ENCODE measurements at regions not wholly inside any gene's neighbourhood (a gene's known extent, or its start where the extent isn't known, plus 50 kb on each side); places are given as distances from the start of the nearest gene placed in this dataset.
"Not testable (repeated sequence)": the region's sequence is repeated elsewhere in the genome, so short reads cannot be mapped to it uniquely, and the experiment has no call there.

DNA sequence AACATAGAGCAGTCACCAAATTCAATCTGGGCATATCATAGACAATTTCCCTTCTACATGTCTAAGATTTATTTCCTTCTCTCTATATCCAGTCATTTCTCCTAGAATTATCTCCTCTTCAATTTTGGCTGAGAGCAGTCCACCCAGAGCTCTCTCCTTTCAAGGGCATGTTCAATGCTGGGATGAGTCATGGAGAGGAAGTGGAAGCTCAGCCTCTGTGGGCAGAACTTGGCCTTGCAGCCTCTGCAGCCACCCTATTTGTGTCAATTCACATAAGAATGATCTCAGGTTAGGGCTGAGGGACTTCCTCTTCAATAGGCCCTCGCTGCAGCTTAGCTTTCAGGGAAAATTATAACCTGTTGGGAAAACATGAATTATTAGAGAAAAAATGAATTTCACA is 560.8 kb downstream of the POM121L12 start:
- DNase-seq: no peak

DNA sequence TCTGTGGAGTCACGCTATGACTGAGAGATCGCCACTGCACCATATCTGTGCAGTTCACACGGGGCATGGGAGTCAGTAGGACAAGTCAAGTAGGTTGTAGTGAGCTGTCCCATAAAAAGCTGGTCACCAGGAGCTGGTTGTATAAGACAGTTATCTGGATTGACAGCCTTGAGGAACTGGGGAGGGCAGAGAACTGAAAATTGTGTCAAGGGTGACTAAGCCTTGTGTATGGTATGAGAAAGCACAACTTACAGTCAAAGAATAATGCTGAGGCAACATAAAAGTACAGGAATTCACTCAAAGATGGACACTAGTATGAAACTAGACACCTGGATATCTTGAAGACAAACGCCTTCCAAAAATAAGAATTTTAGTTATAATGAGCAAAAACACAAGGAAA is 564.9 kb downstream of the POM121L12 start:
- no peak for DNase-seq

DNA sequence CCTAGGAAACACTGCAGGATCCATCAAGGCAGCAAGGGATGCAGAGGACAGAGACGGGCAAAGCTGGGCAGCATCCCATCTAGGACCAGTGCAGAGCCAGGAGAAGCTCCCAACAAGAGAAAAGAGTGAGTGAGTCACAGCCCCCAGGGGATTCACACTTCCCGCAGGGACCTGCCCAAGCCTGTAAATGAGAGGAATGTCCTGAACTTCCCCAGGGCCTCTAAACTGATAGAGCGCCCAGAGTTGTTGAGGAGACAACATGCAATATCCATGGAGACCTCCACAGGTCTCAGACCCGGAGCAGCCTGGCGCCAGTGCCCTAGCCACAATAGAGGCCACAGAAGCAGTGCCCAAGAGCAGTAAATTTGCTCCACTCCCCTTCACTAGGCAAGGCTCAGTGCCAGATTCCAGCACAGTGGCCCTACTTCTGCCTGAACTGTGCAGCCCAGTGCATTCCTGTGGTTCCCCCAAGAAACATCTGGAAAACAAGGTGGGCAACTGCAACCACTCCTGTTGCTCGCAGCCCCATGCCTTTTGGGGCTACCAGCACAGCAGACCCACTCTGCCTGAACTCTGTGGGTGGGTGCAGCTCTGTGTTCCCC is 567.5 kb downstream of the POM121L12 start:
- DNase-seq: no peak

DNA sequence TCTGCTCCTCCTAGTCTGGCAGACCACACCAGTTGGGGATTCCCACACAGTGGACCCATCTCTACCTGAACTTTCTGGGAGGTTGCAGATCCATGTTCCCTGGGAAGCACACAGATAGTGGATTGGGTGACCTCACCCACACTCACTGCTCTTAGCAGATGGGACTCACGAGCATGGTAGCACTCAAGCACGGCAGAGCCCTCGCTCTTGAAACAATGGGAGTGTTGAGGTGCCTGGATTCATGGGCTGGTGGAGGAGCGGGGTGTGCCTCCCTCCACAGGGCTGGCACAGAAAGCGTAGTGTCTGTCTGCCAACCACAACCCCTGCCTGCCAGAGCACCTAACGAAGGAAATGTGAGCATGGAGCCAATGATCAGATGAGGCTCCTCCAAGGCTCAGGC is 568.0 kb downstream of the POM121L12 start:
- no peak for DNase-seq

DNA sequence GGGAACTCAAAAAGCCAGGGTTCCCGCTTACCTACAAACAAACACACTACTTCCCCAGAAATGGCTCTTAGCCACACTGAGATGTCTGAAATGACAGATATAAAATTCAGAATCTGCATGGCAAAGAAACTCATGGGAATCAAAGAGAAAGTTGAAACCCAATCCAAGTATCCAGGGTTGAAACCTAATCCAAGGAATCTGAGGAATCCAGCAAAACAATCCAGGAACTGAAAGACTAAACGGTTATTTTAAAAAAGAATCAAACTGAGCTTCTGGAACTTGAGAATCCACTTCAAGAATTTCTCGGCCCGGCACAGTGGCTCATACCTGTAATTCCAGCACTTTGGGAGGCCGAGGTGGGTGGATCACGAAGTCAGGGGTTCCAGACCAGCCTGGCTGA is 568.8 kb downstream of the POM121L12 start:
- no peak for DNase-seq

DNA sequence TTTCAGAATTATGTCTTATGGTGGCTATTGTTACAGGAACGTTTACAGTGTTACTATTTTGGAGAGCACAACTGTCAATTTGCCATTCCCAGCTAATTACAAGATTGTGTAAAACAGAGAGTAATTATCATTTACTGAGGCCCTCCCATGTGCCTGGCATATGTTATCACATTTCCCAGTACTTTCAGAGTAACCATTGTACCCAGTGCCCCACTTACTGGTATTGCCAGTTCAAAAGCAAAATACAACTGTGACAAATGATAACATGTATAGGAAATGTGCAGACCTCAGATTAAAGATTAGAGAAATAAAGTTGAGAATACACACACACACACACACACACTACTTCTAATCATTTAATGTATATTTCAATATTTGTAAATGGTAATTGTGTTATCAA is 572.5 kb downstream of the POM121L12 start:
- DNase-seq: no peak

DNA sequence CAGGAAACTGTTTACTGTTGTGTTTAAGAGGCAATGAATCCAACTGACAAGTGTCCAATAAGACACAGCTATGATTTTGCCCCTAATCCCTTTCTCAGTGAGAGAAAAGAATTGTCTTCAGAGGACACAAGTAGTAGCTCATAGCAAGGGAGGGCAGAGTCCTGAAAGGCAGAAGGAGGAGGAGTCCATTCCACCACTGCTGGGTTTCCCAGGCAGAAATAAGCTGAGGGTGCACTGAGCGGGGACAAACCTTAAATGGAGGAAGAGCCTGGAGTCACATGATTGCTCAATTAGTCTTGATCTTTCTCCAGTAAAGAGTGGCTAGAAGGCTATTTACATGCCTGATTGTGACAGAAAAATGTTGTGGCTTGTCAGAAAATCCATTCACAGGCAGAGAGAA is 573.8 kb downstream of the POM121L12 start:
- no peak for DNase-seq

DNA sequence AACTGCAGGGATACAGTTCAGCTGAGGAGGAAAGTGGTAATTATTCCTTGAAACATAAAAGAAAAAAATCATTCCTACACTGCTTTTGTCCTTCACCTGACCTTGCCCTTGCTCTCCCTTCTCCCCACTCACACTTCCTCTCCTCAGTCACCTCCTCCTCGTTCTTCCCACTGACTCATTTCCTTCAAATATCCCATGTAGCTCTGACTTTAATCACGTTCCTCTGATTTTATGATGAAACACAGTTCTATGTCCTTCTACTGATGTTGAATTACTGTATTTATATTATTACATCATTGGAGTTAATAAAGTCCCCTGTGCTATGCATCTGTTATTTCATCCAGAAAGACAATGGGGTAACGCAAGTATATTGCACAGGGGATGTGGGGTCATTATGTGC is 575.6 kb downstream of the POM121L12 start:
- no peak for DNase-seq

DNA sequence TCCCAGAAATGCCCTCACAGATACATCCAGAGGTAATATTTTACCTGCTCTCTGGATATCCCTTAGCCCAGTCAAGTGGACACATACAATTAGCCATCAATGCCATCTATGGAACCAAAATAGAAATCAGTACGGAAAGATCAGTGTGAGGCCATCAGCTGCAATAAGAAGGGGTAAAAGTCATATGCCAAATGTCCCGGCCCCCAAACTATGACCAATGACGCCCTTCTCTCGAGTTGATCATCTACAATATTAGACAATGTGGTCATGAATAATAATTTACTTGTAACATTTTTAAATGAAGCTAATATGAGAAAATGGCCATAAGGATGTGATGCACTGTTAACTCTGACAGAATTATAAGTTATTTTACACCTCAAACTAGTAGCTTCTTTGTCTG is 588.9 kb downstream of the POM121L12 start:
- DNase-seq: no peak

DNA sequence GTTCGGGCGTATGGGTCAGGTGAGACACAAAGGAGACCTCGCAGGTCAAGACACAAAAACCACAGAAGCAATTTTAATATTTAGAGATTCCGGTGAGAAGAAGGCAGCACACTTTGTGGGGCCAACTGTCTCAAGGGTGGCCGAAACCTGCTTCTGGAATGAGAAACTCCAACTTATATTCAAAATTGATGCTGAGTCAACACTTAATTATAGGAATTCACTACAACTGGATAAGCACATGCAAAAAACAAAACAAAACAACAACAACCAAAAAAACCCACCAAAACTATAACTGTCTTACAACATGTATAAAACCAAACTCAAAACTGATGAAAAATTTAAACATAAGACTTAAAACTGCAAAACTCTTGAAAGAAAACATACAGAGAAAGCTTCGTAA is 593.3 kb downstream of the POM121L12 start:
- no peak for DNase-seq

DNA sequence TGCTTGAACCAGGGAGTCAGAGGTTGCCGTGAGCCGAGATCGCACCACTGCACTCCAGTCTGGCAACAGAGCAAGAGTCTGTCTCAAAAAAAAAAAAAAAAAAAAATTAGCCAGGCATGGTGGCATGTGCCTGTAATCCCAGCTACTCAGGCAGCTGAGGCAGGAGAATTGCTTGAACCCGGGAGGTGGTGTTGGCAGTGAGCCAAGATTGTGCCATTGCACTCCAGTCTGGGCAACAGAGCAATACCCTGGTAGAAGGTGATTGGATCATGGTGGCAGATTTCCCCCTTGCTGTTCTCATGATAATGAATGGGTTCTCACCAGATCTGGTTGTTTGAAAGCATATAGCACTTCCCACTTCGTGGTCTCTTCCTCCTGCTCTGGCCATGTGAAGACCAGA is 599.8 kb downstream of the POM121L12 start:
- DNase-seq: not testable (repeated sequence)

DNA sequence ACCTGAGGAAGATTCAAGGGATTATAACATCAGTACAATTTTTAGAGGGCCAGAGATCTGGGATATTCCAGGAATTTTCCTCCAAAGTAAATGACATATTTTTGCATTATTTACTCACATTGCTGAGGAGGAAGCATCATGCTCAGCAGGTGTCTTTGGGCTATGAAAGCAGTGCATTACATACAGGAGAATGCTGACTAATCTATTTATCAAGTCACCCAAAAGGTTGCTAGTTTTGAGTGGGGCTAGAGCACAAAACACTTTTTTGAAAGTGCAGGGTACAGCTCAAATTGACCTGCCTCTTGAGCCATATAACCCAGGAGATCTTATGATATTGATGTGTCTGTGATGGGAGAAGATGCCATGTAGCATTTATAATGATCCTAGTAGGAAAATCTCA is 603.1 kb downstream of the POM121L12 start:
- no peak for DNase-seq

DNA sequence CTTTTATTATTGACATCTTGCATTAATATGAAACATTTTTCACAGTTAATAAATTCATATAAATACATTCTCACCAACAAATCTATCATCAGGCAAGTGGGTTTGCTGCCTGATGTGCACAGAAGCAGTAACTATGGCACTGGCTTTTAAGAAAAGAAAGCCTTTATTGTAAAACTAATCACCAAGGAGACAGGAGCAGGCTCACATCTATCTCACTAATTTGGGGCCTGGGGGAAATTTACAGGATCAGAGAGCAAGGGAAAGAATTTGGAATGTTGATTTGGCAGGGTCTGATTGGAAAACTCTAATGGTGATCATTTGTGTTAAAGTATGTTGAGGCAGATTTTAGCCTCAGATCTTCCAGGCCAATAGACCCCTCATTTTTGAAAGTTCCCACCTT is 605.7 kb downstream of the POM121L12 start:
- no peak for DNase-seq

DNA sequence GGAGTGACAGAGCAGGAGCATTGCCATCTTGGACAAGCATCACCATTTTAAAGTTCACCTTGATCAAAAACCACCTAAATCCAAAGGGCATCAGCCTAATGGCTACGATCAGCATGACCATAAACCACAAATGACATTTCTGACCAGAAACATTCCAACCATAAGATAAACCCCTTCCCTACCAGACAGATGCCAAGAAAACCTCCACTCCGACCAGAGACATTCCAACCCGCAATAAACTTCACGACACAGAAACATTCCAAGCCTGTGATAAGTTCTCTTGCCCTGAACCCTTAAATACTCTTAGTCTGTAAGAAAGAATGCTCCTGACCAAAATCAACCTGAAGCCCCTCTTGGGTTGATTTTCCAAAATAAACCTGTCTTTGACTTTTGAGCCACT is 606.9 kb downstream of the POM121L12 start:
- DNase-seq: no peak

DNA sequence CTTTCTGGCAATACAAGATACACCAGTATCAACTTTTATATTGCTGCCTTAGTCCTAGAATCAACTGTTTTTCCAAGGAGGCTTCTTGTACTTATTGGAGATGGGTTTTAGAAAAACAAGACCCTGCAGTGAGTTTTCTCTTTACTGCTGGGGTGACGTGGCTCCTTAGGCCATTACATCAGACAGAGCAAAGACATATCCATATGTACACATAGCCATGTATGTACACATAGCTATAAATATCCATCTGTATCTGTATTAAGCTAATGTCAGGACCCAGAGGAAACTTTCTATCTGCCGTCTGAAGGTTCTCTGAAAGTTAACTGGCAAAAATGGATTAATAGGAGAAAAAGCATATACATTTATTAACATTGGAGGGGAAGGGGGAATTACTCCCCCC is 607.4 kb downstream of the POM121L12 start:
- no peak for DNase-seq

DNA sequence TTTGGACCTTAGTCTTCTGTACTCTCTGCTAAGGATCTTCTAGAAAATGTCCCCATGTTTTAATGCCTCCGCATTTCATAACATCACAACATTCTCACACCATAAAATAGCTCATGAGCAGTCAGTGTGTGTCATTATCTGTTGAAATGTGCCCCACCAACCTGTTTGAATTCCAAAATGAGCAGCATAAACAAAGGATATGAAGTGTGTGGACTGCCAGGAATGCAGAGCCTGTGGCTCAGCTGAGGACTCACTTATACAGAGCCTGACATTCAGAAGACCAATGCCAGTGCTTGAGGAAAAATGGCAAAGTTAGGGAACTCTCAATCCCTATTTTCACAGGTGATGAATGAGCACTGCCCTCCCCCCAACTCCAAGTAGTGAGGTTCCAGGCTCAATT is 621.4 kb downstream of the POM121L12 start:
- DNase-seq: no peak

DNA sequence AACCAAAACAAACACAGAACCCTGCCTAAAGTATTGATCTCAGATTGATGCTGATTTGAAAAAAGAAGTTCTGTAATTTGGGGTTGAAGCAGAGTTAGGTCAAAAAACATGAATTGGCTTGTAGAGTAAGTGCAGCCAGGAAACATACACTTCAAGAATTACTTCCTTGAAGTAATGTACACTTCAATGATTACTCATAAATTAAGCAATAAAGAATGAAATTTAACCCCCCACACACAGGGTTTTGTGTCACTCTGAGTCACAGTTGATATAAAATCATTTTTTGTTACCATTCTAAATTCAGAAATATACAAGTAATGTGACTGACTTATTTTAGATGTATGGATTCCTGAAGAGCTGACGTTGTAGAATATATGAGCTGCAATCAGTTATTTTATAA is 622.2 kb downstream of the POM121L12 start:
- DNase-seq: no peak

DNA sequence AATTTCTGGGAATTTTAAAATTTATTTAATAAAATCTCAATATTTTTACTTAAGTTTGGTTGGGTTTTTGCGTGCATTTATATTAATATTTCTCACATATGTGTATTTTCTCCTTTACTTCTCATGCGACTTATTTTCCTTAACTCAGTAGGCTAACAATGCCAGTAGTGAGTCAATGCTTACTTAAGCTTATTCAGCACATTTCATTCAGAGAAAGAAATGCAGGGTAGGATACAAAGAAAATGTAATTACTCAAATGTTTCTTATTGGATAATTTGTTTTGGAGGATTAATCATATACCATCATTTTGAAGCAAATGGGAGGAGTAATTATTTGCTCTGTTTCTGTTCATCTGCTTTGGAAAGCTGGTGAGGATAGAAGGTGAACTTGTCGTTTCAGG is 623.5 kb downstream of the POM121L12 start:
- DNase-seq: no peak

DNA sequence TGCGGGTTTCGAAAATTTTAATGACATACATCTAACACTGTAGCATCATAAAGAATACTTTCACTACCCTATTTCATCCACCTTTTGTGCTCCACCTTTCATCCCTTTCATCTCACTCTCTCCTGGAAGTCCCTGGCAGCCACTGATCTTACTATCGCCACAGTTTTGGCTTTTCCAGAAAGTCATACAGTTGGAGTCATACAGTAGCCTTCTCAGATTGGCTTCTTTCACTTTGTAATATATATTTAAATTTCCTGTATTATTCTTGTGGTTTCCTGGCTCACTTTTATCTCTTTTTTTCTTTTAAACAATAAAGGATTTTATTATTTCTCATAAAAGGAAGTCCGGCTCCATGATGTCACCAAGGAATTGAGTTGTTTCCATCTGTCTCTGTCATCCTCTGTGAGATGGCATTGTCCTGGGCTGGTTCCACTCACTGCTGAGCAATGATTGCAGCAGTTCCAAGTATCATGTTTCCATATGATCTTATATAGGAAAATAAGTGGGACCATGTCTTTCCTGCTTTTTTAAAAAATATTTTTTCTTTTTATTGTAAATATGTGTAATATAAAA is 626.3 kb downstream of the POM121L12 start:
- DNase-seq: no peak

DNA sequence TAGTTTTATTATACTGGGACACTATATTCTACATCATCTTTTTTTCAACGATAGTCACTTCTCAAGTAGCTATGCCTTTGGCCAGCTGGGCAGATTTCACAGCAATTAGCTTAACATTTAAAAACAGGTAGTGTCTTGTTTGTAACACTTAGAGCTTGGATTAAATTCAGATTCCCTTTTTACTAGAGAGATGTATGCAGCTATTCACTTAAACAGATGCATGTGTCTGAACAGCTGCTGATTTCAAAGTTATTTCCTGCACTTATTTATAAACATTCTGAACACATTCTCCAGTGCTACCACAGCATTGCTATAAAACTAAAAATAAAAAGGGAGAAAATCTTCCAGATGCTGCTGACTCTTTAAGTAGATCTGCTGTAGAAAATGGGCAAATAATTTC is 637.2 kb downstream of the POM121L12 start:
- no peak for DNase-seq

DNA sequence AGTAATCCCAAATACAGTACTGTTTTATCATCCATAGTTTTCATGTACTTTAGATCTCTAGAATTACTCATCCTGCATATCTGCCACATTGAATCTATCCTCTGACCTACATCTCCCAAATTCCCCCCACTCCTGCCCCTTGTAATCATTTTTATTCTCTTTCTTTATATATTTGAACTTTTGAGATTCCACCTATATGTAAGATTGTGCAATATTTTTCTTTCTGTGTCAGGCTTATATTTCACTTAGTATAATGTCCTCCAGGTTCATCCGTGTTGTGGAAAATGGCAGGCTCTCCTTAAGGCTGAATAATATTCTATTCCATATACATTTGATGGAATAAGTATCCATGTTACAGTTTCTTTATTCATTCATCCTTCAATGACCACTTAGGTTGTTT is 640.4 kb downstream of the POM121L12 start:
- no peak for DNase-seq

DNA sequence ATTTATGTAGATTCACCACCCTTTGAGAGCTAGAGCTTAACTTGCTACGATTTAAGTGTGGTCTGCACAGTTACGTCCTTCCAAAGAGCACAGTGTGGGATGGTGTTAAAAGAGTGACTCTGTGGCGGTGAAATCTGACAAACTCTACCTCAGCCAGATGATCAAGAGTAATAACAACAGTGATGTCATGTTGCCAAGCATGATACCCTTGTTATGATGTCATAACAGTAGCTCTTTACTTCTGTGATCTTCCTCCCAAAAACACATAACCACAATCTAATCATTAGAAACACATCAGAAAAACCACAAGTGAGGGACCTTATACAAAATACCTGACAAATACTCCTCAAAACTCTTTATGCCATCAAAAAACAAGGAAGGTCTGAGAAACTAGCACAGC is 649.3 kb downstream of the POM121L12 start:
- DNase-seq: no peak

DNA sequence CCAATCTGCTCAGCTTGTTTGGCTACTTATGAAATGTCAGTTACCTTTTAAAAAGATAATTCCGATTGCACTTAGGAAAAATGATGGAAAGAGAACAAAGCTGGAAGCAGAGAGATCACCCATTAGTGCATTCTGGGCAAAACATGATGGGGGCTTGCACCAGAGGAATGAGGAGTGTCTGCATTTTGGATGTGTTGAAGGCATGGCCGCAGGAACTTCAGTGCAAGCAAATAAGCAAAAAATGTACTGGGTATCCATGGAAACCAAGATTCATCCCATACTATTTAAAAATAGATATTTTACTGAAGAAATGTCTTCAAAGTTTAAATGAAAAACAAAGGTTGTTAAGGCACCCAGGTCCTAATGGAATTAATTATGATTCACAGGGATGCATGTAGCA is 655.0 kb downstream of the POM121L12 start:
- DNase-seq: no peak

DNA sequence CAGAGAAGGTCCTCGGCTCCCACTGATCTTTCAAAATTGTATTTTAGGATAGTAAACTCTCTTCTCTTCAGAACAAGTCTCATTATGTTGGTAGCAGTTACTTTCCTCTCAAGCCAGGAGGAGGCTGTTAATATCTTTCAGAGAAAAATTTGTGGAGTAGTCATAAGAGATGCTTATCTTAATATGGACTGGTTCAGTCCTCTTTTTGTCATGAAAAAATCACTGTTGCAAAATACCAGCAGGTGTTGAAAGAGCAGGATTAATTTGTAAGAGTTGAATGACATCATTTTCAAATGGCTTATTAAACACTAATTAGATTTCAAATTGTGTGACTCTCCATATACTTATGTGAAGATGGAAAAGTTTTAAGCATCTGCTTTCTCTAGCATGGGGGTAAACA is 662.5 kb downstream of the POM121L12 start:
- DNase-seq: no peak

DNA sequence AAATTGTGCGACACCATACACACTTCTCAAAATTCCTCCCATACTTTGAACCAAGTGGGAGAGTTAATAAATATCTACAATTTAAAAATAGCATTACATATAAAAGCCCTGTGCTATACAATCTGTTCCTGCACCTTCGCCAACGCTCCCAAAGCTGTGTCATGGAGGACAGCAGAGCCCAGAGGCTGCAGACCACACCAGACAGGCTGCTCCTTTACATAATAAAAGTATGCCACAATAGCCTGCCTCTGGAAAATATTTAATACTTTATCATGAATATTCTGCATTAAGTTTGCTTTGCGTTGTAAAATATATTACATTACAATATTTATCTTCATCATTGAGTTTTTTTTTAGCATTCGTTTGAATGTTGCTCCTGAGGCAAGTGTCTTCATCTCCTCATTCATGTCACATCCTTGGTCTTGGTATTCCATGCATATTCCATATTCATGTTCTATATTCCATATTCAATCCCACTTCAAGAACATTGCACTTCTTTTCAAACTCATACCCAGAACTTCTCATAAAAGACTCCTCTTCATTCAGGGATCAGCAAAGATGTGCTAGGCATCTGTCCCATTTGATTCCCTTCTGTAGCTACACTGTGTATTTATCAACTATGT is 663.9 kb downstream of the POM121L12 start:
- DNase-seq: no peak
